Neural progenitor cell (in vitro differentiated cells): ENCODE measurements at regions not wholly inside any gene's neighbourhood (a gene's known extent, or its start where the extent isn't known, plus 50 kb on each side); places are given as distances from the start of the nearest gene placed in this dataset.

Experiments used
- DNase-seq: peaks from one replicate; pipeline ENCODE4 v3.0.0-alpha.2; 2016; ENCODE audit warnings: low spot score
- H2AFZ ChIP-seq: fragments of 200-600 bp; sonication (generic); replicated peaks from 2 replicates; pipeline ENCODE4 v1.6.1; 2016; ENCODE audit warnings: antibody characterized with exemption
- H3F3A ChIP-seq: fragments of 200-600 bp; sonication (generic); 2 replicates; pipeline ENCODE4 v1.6.1; 2016; ENCODE audit warnings: antibody characterized with exemption, low read depth
- H3K27ac ChIP-seq: fragments of 200-600 bp; sonication (generic); 2 replicates; pipeline ENCODE4 v1.5.1; 2016; ENCODE audit warnings: mild to moderate bottlenecking
- H3K27me3 ChIP-seq: fragments of 200-600 bp; sonication (generic); 2 replicates; pipeline ENCODE4 v1.6.1; 2016; ENCODE audit warnings: mild to moderate bottlenecking, moderate library complexity
- H3K36me3 ChIP-seq: fragments of 200-600 bp; sonication (generic); 2 replicates; pipeline ENCODE4 v1.5.1; 2016
- H3K4me1 ChIP-seq: fragments of 200-600 bp; sonication (generic); 2 replicates; pipeline ENCODE4 v1.6.1; 2016; ENCODE audit warnings: mixed run types
- H3K4me2 ChIP-seq: fragments of 200-600 bp; sonication (generic); 2 replicates; pipeline ENCODE4 v1.6.1; 2016
- H3K4me3 ChIP-seq: fragments of 200-600 bp; sonication (generic); 2 replicates; pipeline ENCODE4 v1.5.1; 2016
- H3K79me2 ChIP-seq: fragments of 200-600 bp; sonication (generic); 2 replicates; pipeline ENCODE4 v1.6.1; 2016; ENCODE audit warnings: low read depth
- H3K9ac ChIP-seq: fragments of 200-600 bp; sonication (generic); 2 replicates; pipeline ENCODE4 v1.6.1; 2016
- H3K9me3 ChIP-seq: fragments of 200-600 bp; sonication (generic); 2 replicates; pipeline ENCODE4 v1.5.1; 2016; ENCODE audit warnings: low read depth
- H4K20me1 ChIP-seq: fragments of 200-600 bp; sonication (generic); 2 replicates; pipeline ENCODE4 v1.6.1; 2016; ENCODE audit warnings: low read depth
- H3K27ac Mint-ChIP-seq: 3 replicates; pipeline ENCODE4 v1.8.0; 2021; ENCODE audit warnings: mixed read lengths
- H3K27me3 Mint-ChIP-seq: 2 replicates; pipeline ENCODE4 v1.8.0; 2022; ENCODE audit warnings: low read depth, mild to moderate bottlenecking, inconsistent platforms, moderate library complexity, mixed read lengths; ENCODE audit not compliant: insufficient read depth
- H3K36me3 Mint-ChIP-seq: 3 replicates; pipeline ENCODE4 v1.8.0; 2021; ENCODE audit warnings: mixed read lengths
- H3K4me1 Mint-ChIP-seq: 3 replicates; pipeline ENCODE4 v1.8.0; 2021; ENCODE audit warnings: mixed read lengths
- H3K4me3 Mint-ChIP-seq: 3 replicates; pipeline ENCODE4 v1.8.0; 2021; ENCODE audit warnings: mild to moderate bottlenecking, moderate library complexity, mixed read lengths
- H3K9me3 Mint-ChIP-seq: 3 replicates; pipeline ENCODE4 v1.8.0; 2020; ENCODE audit warnings: mixed read lengths
- CTCF ChIP-seq: fragments of 200-600 bp; sonication (generic); IDR thresholded peaks from 2 replicates; pipeline ENCODE4 v1.5.1; 2017; ENCODE audit warnings: antibody characterized with exemption, mild to moderate bottlenecking
- EZH2 ChIP-seq: fragments of 200-600 bp; sonication (generic); IDR thresholded peaks from 2 replicates; pipeline ENCODE4 v1.6.1; 2017; ENCODE audit warnings: antibody characterized with exemption, mild to moderate bottlenecking, moderate library complexity
- EZH2phosphoT487 ChIP-seq: fragments of 200-600 bp; sonication (generic); IDR thresholded peaks from 2 replicates; pipeline ENCODE4 v1.6.1; 2017; ENCODE audit warnings: antibody characterized with exemption

GRCh38 chr7:25954395-25954794, 197.6 kb upstream of the NFE2L3 start:
- Histone ChIP-seq H3K4me3 (no peak overlapping the region), H3K27me3 (peaks cover 8% of the 10 kb centered on the region), H3K9me3 (no peaks in the 10 kb centered on the region), H3K9ac (no peak overlapping the region), H3K4me1 (peaks cover 16% of the 10 kb centered on the region), H3K79me2 (peaks cover 1% of the 10 kb centered on the region), H3F3A (peaks cover 24% of the 10 kb centered on the region), H3K4me2 (no peak overlapping the region), H4K20me1 (peaks cover 3% of the 10 kb centered on the region), H3K27ac (no peak overlapping the region), H3K36me3 (no peaks in the 10 kb centered on the region), H2AFZ (no peak overlapping the region)
- DNase-seq: no peak
- peaks cover 11% of the 10 kb centered on the region for H3K27me3 Mint-ChIP-seq
- TF ChIP-seq EZH2phosphoT487 (no peak), CTCF (no peak), EZH2 (no peak)
- no peak overlapping the region for H3K27ac Mint-ChIP-seq
- H3K4me3 Mint-ChIP-seq: no peak overlapping the region
- H3K4me1 Mint-ChIP-seq: peaks cover 19% of the 10 kb centered on the region
- peaks cover 4% of the 10 kb centered on the region for H3K9me3 Mint-ChIP-seq
- H3K36me3 Mint-ChIP-seq: no peaks in the 10 kb centered on the region

GRCh38 chr7:25959168-25959734, 192.7 kb upstream of the NFE2L3 start:
- no peak overlapping the region for H3K27ac Mint-ChIP-seq
- peak overlapping the region; percentile 71 for H2AFZ ChIP-seq
- H3K9me3 ChIP-seq: no peaks in the 10 kb centered on the region
- H3K79me2 ChIP-seq: no peaks in the 10 kb centered on the region
- no peaks in the 10 kb centered on the region for H3K4me1 ChIP-seq
- no peak for DNase-seq
- no peaks in the 10 kb centered on the region for H3K4me1 Mint-ChIP-seq
- H3K27me3 ChIP-seq: no peaks in the 10 kb centered on the region
- no peak overlapping the region for H3K4me2 ChIP-seq
- no peaks in the 10 kb centered on the region for H3K36me3 Mint-ChIP-seq
- H3K4me3 Mint-ChIP-seq: no peak overlapping the region
- peaks cover 6% of the 10 kb centered on the region for H3K27me3 Mint-ChIP-seq
- H3K9ac ChIP-seq: no peak overlapping the region
- H3K9me3 Mint-ChIP-seq: peaks cover 4% of the 10 kb centered on the region
- TF ChIP-seq CTCF: no peak
- no peak for TF ChIP-seq EZH2phosphoT487
- TF ChIP-seq EZH2: no peak
- no peaks in the 10 kb centered on the region for H3K36me3 ChIP-seq
- H3K4me3 ChIP-seq: no peak overlapping the region
- H3F3A ChIP-seq: peaks cover 2% of the 10 kb centered on the region
- no peaks in the 10 kb centered on the region for H4K20me1 ChIP-seq
- no peak overlapping the region for H3K27ac ChIP-seq

- H3K4me1 Mint-ChIP-seq: peaks cover 6% of the 10 kb centered on the region
- H3K27me3 ChIP-seq: no peaks in the 10 kb centered on the region
- no peak overlapping the region for H2AFZ ChIP-seq
- no peaks in the 10 kb centered on the region for H3K9me3 Mint-ChIP-seq
- no peaks in the 10 kb centered on the region for H3K36me3 ChIP-seq
- no peaks in the 10 kb centered on the region for H3K79me2 ChIP-seq
- H3K4me3 Mint-ChIP-seq: no peak overlapping the region
- H3K27ac Mint-ChIP-seq: no peak overlapping the region
- no peak for DNase-seq
- no peaks in the 10 kb centered on the region for H3K4me1 ChIP-seq
- no peak overlapping the region for H3K4me3 ChIP-seq
- no peak overlapping the region for H3K9ac ChIP-seq
- no peaks in the 10 kb centered on the region for H3K36me3 Mint-ChIP-seq
- no peak overlapping the region for H3K4me2 ChIP-seq
- no peaks in the 10 kb centered on the region for H3K9me3 ChIP-seq
- peaks cover 7% of the 10 kb centered on the region for H3K27me3 Mint-ChIP-seq
- H3F3A ChIP-seq: no peaks in the 10 kb centered on the region
- H3K27ac ChIP-seq: no peak overlapping the region
- H4K20me1 ChIP-seq: no peaks in the 10 kb centered on the region
- TF ChIP-seq CTCF: no peak
- TF ChIP-seq EZH2phosphoT487: no peak
- no peak for TF ChIP-seq EZH2
Measured at GRCh38 chr7:25963733-25964132, 188.3 kb upstream of the NFE2L3 start.
